GM12878 (cell line): ENCODE measurements at regions not wholly inside any gene's neighbourhood (a gene's known extent, or its start where the extent isn't known, plus 50 kb on each side); places are given as distances from the start of the nearest gene placed in this dataset.

Experiments
- ATAC-seq: fragments of 200-7000 bp; cut with Tn5 transposase; 3 replicates; pipeline ENCODE4 v1.9.1; 2020; ENCODE audit warnings: mild to moderate bottlenecking, moderate library complexity
- BruUV-seq: library from RNA; stranded (reverse); fragments of 400-500 nt; replicated peaks from 2 replicates; lab custom pipeline; 2021; lab: Mats Ljungman, UMichigan
- CTCF ChIA-PET: fragments of 300-600 bp; sonication (Branson Sonifier 250); formaldehyde crosslinking; extraction: SDS; loops from one replicate; lab custom pipeline; 2021; ENCODE audit warnings: inconsistent platforms; lab: Yijun Ruan, JAX
- POLR2A ChIA-PET: fragments of 350-600 bp; formaldehyde crosslinking; extraction: SDS; loops from one replicate; lab custom pipeline; 2021; ENCODE audit warnings: inconsistent platforms; lab: Charles Lee
- RAD21 ChIA-PET: fragments of 300-600 bp; sonication (Branson Sonifier 250); formaldehyde crosslinking; loops from one replicate; lab custom pipeline; 2023; ENCODE audit warnings: antibody characterized with exemption; ENCODE audit not compliant: unreplicated experiment; lab: Charles Lee
- SMC1A ChIA-PET: fragments of 300-600 bp; sonication (Branson Sonifier 250); formaldehyde crosslinking; loops from one replicate; lab custom pipeline; 2023; ENCODE audit not compliant: unreplicated experiment, uncharacterized antibody; lab: Charles Lee
- DNase-seq: peaks from one replicate; pipeline ENCODE4 v3.0.0-alpha.2; 2011; ENCODE audit warnings: low read depth, low spot score
- FAIRE-seq: peaks from 3 replicates; lab custom pipeline; 2011; peaks lifted over from hg19 to GRCh38; lab: Jason Lieb, UNC
- H2AFZ ChIP-seq: 2 replicates; pipeline ENCODE4 v1.6.0; 2011; ENCODE audit warnings: low read depth, low read length, control low read depth; ENCODE audit not compliant: control insufficient read depth
- H3K27ac ChIP-seq: 2 replicates; pipeline ENCODE4 v1.5.1; 2011; ENCODE audit warnings: control low read depth; ENCODE audit not compliant: control insufficient read depth, insufficient read depth
- H3K27me3 ChIP-seq, 2 experiments: replicated peaks in 1 of 2; 2 replicates each; pipeline versions ENCODE4 v1.6.0 to v1.6.1; 2011; ENCODE audit warnings: low read length in 1 of 2; ENCODE audit not compliant: control insufficient read depth in 2 of 2, insufficient read depth in 2 of 2
- H3K36me3 ChIP-seq, 2 experiments: 2 replicates each; pipeline ENCODE4 v1.5.1; 2011; ENCODE audit warnings: low read length in 1 of 2; ENCODE audit not compliant: control insufficient read depth in 2 of 2, insufficient read depth in 2 of 2
- H3K4me1 ChIP-seq: 2 replicates; pipeline ENCODE4 v1.6.1; 2011; ENCODE audit warnings: mild to moderate bottlenecking, low read length, moderate library complexity, mixed read lengths; ENCODE audit not compliant: control insufficient read depth, insufficient read depth
- H3K4me2 ChIP-seq: 2 replicates; pipeline ENCODE4 v1.6.0; 2011; ENCODE audit warnings: control low read depth; ENCODE audit not compliant: control insufficient read depth, insufficient read depth
- H3K4me3 ChIP-seq: fragments of 200-600 bp; sonication (generic); 2 replicates; pipeline ENCODE4 v1.5.1; 2016
- H3K79me2 ChIP-seq: 2 replicates; pipeline ENCODE4 v1.6.0; 2011; ENCODE audit warnings: low read length; ENCODE audit not compliant: control insufficient read depth, insufficient read depth
- H3K9ac ChIP-seq: 2 replicates; pipeline ENCODE4 v1.8.0; 2011; ENCODE audit warnings: low read length, control low read depth, mixed read lengths; ENCODE audit not compliant: control insufficient read depth, insufficient read depth
- H3K9me3 ChIP-seq: replicated peaks from 3 replicates; pipeline ENCODE4 v1.5.1; 2011; ENCODE audit warnings: mild to moderate bottlenecking, low read length; ENCODE audit not compliant: control insufficient read depth, insufficient read depth
- H4K20me1 ChIP-seq: 2 replicates; pipeline ENCODE4 v1.6.0; 2011; ENCODE audit not compliant: control insufficient read depth, insufficient read depth
- CEBPZ ChIP-seq: fragments of 150-350 bp; IDR thresholded peaks from 2 replicates; pipeline ENCODE4 v1.6.1; 2016; ENCODE audit warnings: low read depth, low read length
- CHD1 ChIP-seq: IDR thresholded peaks from 2 replicates; pipeline ENCODE4 v1.6.1; 2012; ENCODE audit warnings: low read depth, low read length, improper control_type of control experiment
- FOS ChIP-seq: IDR thresholded peaks from 3 replicates; pipeline ENCODE4 v1.6.1; 2011; ENCODE audit warnings: borderline replicate concordance; ENCODE audit not compliant: insufficient read length; ENCODE audit errors: extremely low read depth
- IKZF2 ChIP-seq, 2 experiments: fragments of 450-650 bp; IDR thresholded peaks; 2 replicates each; pipeline ENCODE4 v1.6.1; 2017; ENCODE audit warnings: mild to moderate bottlenecking in 2 of 2, moderate library complexity in 2 of 2
- PRDM15 ChIP-seq: fragments of 450-650 bp; formaldehyde crosslinking; IDR thresholded peaks from 2 replicates; pipeline ENCODE4 v1.4.0; 2020; ENCODE audit warnings: mild to moderate bottlenecking, moderate library complexity
- SMAD1 ChIP-seq: fragments of 450-650 bp; IDR thresholded peaks from 2 replicates; pipeline ENCODE4 v1.6.1; 2018; ENCODE audit warnings: mild to moderate bottlenecking, low read depth; ENCODE audit not compliant: partially characterized antibody
- in situ Hi-C: fragments of 300-500 bp; cut with MboI; formaldehyde crosslinking; loops from 9 replicates; pipeline ENCODE4 v1.14.3; 2018; ENCODE audit warnings: mixed read lengths
- intact Hi-C: fragments of 100-400 bp; cut with micrococcal nuclease; formaldehyde crosslinking; loops from one replicate; pipeline ENCODE4 v1.14.2; 2022; ENCODE audit not compliant: unreplicated experiment

GRCh38 chr6:163768905-163769304 is 354.4 kb downstream of the QKI start:
- Histone ChIP-seq H2AFZ (no peak overlapping the region), H3K27me3 (no peaks in the 10 kb centered on the region), H3K4me2 (no peak overlapping the region), H3K27ac (no peak overlapping the region), H3K36me3 (no peaks in the 10 kb centered on the region), H4K20me1 (no peaks in the 10 kb centered on the region), H3K4me1 (no peaks in the 10 kb centered on the region), H3K9me3 (no peaks in the 10 kb centered on the region), H3K4me3 (no peak overlapping the region), H3K79me2 (no peaks in the 10 kb centered on the region), H3K9ac (no peak overlapping the region)
- RAD21 ChIA-PET: no interaction called here
- BruUV-seq: no TSS peak
- POLR2A ChIA-PET: no interaction called here
- in situ Hi-C loops (no loop called here), intact Hi-C loops (no loop called here)
- DNase-seq: no peak
- FAIRE-seq: peak; percentile 18
- ATAC-seq: no peak
- TF ChIP-seq SMAD1 (no peak), CHD1 (no peak), IKZF2 (IDR thresholded peaks at IDR 0.05) (no peak), CEBPZ (no peak), PRDM15 (no peak), FOS (no peak)
- CTCF ChIA-PET: no interaction called here
- SMC1A ChIA-PET: interaction anchor here (0.6 to 1.4 kb wide), 3 partner anchors 8 to 98 kb away, joined by 3 read pairs; no protein-coding TSS in a partner anchor
